GM12873 (cell line): ENCODE measurements at regions not wholly inside any gene's neighbourhood (a gene's known extent, or its start where the extent isn't known, plus 50 kb on each side); places are given as distances from the start of the nearest gene placed in this dataset.

Source experiments
- CTCF ChIP-seq: IDR thresholded peaks from 2 replicates; pipeline ENCODE4 v1.5.1; 2012; ENCODE audit warnings: low read depth, mild to moderate bottlenecking, moderate library complexity, low read length, control low read depth; ENCODE audit not compliant: insufficient read depth; ENCODE audit errors: missing control alignments

GRCh38 chr2:109710505-109711229 lies 83.4 kb upstream of the RGPD5 start:
- no peak for TF ChIP-seq CTCF

GRCh38 chr2:109711230-109712122 lies 82.6 kb upstream of the RGPD5 start:
- TF ChIP-seq CTCF = no peak

GRCh38 chr2:109712123-109712449 lies 82.0 kb upstream of the RGPD5 start:
- no peak for TF ChIP-seq CTCF

GRCh38 chr2:109712746-109713145 lies 81.4 kb upstream of the RGPD5 start:
- TF ChIP-seq CTCF = no peak

GRCh38 chr2:109715313-109715805 lies 78.7 kb upstream of the RGPD5 start:
- TF ChIP-seq CTCF = peak; percentile 55

- TF ChIP-seq CTCF = no peak
Measured at GRCh38 chr2:109718139-109718538, 76.0 kb upstream of the RGPD5 start.

GRCh38 chr2:109719871-109720270 lies 74.2 kb upstream of the RGPD5 start:
- TF ChIP-seq CTCF = no peak
